ENCODE measurements at regions not wholly inside any gene's neighbourhood (a gene's known extent, or its start where the extent isn't known, plus 50 kb on each side); places are given as distances from the start of the nearest gene placed in this dataset.

DNA sequence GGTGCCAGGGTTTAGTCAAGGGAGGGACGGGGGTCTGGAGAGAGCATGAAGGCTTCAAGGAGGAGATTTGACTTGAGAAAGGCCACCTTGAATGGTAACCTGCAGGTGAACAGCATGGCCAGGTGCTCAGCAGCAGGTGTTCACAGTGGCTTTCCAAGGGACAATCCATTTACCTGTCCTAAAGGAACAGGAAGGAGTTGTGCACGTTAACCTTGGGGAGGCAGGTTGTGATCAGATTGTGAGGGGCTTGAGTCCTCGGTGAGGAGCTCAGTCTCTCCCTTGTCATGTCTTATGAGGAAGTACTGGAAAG, 120.1 kb upstream of the ERCC6L2 start:
- no peak for DNase-seq

- DNase-seq = no peak
These were observed 120.7 kb upstream of the ERCC6L2 start for GRCh38 chr9:95754533-95755420.

- no peak for DNase-seq
These were observed 121.6 kb upstream of the ERCC6L2 start for GRCh38 chr9:95753762-95754465.

DNA sequence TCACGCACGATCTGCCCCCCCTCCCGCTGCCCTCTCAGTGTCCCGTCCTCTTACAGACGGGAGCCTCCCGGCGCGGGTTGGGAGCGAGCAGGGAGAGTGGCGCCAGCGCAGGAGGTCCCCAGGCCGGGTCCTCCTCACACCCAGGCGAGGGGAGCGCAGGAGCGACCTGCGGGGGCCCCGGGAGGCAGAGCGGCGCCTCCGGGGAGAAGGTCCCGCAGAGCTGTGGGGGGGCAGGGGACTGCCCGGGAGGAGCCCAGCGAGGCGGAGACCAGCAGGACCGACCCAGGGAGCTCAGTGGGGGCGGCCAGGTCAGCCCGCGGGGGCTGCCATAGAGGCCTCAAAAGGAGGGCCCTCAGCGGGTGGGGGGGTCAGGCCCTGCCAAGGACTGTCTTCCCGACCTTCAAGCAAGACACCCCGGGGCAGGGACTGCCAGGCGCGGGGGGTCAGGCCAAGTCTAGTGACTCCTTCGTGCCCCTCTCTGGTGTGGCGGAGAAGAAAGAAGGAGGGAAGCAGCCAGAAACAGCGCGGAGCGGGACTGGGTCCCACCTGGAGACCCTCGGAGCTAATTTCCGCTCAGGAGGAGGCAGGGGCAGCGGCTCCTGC, 123.3 kb upstream of the ERCC6L2 start:
- DNase-seq = no peak

DNA sequence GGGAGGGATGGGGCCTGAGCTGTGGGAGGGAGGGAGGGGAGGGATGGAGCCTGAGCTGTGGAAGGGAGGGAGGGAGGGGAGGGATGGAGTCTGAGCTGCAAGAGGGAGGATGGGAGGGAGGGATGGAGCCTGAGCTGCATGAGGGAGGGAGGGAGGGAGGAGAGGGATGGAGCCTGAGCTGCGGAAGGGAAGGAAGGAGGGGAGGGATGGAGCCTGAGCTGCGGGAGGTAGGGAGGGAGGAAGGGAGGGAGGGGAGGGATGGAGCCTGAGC, 124.0 kb upstream of the ERCC6L2 start:
- no peak for DNase-seq

GRCh38 chr9:95750725-95751519, 124.6 kb upstream of the ERCC6L2 start:
- DNase-seq = no peak

DNA sequence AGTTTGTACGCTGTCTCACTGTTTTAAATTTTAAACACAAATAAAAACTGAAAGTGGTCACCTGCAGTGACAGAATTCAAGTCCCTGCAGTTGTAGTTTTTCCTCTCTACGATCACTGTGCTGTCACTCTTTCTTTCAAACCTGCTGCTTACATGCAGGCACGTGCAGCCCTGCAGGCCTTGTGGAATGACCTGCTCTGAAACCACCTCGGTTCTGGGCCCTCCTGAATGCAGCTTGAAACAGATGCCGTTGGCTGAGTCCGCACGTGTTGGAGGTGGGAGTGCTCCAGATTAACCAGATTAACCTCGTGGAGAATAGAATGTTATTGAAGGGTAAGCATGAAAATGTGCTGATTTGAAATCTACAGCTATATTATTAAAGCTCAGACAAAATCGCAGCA, 126.0 kb upstream of the ERCC6L2 start:
- no peak for DNase-seq

GRCh38 chr9:95746408-95747180, 128.9 kb upstream of the ERCC6L2 start:
- no peak for DNase-seq

DNA sequence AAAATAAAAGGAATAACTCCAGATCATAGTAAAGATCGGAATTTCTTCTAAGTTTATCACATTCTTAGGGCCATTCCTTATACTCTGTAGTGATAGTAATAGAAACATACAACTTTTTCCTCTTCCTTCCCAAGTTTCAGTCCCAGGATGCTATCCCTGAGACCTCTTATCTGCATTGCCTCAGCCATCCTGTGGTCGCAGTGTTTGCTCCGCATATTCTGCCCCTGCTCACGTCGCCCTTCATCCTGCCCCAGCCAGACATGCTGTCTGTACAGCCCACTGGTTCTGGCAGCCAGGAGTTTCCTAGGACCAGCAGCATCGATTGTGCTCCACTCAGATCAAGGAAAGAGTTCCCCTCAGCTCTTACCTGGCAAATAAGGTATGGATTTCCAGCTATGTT, 132.7 kb upstream of the ERCC6L2 start:
- DNase-seq = no peak

DNA sequence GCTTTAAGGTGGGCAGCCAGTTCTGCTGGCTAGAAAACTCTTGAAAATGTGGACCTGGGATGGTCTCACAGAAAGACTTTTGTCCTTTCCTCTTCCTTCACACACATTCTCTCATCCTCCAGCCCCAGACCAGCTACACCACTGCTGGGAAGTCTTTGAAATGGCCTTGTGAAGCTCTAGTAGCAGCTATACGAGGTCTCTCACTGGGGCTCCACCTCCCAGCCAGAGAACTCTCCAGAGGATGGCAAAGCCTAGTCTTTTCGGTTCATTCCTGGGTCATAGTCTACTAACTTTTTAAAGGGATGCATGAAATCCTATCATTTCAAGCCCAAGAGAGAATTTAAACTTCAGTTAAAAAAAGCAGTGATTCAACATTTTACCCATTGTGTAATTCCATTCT, 133.9 kb upstream of the ERCC6L2 start:
- no peak for DNase-seq

- no peak for DNase-seq
These were observed 135.1 kb upstream of the ERCC6L2 start for GRCh38 chr9:95740217-95741004.

- no peak for DNase-seq
These were observed 137.1 kb upstream of the ERCC6L2 start for GRCh38 chr9:95738438-95738837.

GRCh38 chr9:95736891-95737522, 138.5 kb upstream of the ERCC6L2 start:
- DNase-seq = no peak

- DNase-seq = no peak
These were observed 139.1 kb upstream of the ERCC6L2 start for GRCh38 chr9:95736370-95736769.

- no peak for DNase-seq
These were observed 139.8 kb upstream of the ERCC6L2 start for GRCh38 chr9:95735701-95736100.

DNA sequence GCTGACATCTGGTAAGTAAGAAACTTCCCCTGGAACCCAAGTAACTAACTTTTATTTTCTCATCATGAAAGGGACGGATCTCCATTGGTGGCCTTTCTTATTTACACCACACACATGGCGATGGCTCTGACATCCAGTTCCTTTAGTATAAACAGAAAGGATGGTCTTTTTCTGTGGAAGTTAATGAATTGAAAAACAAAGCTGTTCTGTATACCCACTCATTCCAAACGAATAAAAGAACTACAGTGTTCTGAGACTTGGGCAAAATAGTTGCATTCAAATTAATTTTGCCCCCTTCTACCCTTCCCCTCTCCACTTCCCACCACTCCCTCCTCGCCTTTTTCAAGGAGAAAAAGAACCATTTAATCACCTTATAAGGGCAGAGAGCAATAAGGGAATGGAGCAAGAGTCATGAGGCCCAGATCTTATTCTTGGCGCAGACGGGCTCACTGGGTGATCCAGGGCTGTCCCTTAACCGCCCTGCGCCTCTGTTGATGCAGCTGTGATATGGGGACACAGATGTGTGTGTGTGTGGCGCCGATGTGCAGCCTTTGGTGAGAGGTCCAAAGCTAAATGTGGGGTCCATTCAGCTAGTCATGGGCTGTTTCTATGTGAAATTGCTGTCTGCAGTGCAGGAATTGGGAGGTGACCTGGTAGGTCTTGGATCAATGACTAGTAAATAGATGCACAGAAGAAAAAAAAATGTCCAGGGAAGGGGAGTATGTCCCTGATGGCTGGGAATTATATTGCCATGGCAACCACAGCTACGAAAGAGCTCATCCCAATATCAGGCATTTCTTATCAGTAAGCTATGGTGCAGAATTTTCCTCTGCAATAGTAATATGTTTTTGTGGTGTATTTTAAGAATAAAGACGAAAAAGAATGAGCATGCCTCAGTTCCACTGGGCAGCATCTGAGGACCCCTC, 141.5 kb upstream of the ERCC6L2 start:
- no peak for DNase-seq

- no peak for DNase-seq
These were observed 142.4 kb upstream of the ERCC6L2 start for GRCh38 chr9:95732802-95733688.

GRCh38 chr9:95731876-95732275, 143.6 kb upstream of the ERCC6L2 start:
- no peak for DNase-seq

Data from NCI-H524 treated with DMSO at 0.1 percent for 48 hours (cell line).